ENCODE measurements at regions not wholly inside any gene's neighbourhood (a gene's known extent, or its start where the extent isn't known, plus 50 kb on each side); places are given as distances from the start of the nearest gene placed in this dataset.

GRCh38 chr10:78279756-78280155 is 246.1 kb downstream of the RPS24 start:
- TF ChIP-seq CTCF (IDR thresholded peaks at IDR 0.05): no peak
- TF ChIP-seq EP300 (IDR thresholded peaks at IDR 0.05; ENCODE audit: borderline replicate concordance in 1 of 2, low read depth in 1 of 2, low read length in 1 of 2): no peak
- TF ChIP-seq RFX5 (IDR thresholded peaks at IDR 0.05; ENCODE audit: low read length): no peak
- no peak for TF ChIP-seq CHD2 (IDR thresholded peaks at IDR 0.05; ENCODE audit: low read length, partially characterized antibody)
- no peak for TF ChIP-seq RAD21 (IDR thresholded peaks at IDR 0.05; ENCODE audit: low read length)
- TF ChIP-seq MAX (IDR thresholded peaks at IDR 0.05; ENCODE audit: low read depth): no peak
- TF ChIP-seq SIN3A (IDR thresholded peaks at IDR 0.05; ENCODE audit: borderline replicate concordance, low read depth, low read length): no peak
- no peak for TF ChIP-seq POLR2AphosphoS5 (IDR thresholded peaks at IDR 0.05; ENCODE audit: low read depth, low read length)
- TF ChIP-seq RCOR1 (IDR thresholded peaks at IDR 0.05; ENCODE audit: low read length): no peak
- TF ChIP-seq TAF1 (IDR thresholded peaks at IDR 0.05; ENCODE audit: borderline replicate concordance, low read depth, low read length): no peak
- no peak for TF ChIP-seq EZH2phosphoT487 (IDR thresholded peaks at IDR 0.05; ENCODE audit: borderline replicate concordance, low read depth)
- TF ChIP-seq PBX3 (IDR thresholded peaks at IDR 0.05): no peak
- no peak for TF ChIP-seq FOXJ3 (CRISPR knock-in tag; IDR thresholded peaks at IDR 0.05)
